Tibial nerve (tissue), 4 donors: ENCODE measurements at regions not wholly inside any gene's neighbourhood (a gene's known extent, or its start where the extent isn't known, plus 50 kb on each side); places are given as distances from the start of the nearest gene placed in this dataset.

Source experiments
- DNase-seq, 2 donors: peaks; one replicate each; pipeline ENCODE4 v3.0.0-alpha.2; 2019; ENCODE audit warnings: low spot score in 2 of 2
- H3K27ac ChIP-seq, 4 donors: fragments of 200-600 bp; sonication (generic) in 3 of 4; one replicate each; pipeline ENCODE4 v1.5.1; 2017 to 2019; ENCODE audit warnings: mild to moderate bottlenecking in 1 of 4
- H3K27me3 ChIP-seq, 2 donors: fragments of 200-600 bp; sonication (generic) in 1 of 2; one replicate each; pipeline versions ENCODE4 v1.5.1 to v1.6.0; 2017 to 2019
- H3K36me3 ChIP-seq, 3 donors: fragments of 200-600 bp; sonication (generic); one replicate each; pipeline ENCODE4 v1.5.1; 2018 to 2019
- H3K4me1 ChIP-seq, 4 donors: fragments of 200-600 bp; sonication (generic) in 3 of 4; one replicate each; pipeline ENCODE4 v1.5.1; 2017 to 2019
- H3K4me3 ChIP-seq, 4 donors: fragments of 200-600 bp; sonication (generic) in 3 of 4; one replicate each; pipeline ENCODE4 v1.5.1; 2017 to 2019; ENCODE audit warnings: mild to moderate bottlenecking in 1 of 4, moderate library complexity in 1 of 4
- H3K9me3 ChIP-seq, 4 donors: fragments of 200-600 bp; sonication (generic) in 3 of 4; one replicate each; pipeline ENCODE4 v1.5.1; 2017 to 2019
- CTCF ChIP-seq, 5 experiments: fragments of 200-600 bp in 3 of 5; fragments of 450-650 bp in 2 of 5; sonication (generic) in 3 of 5; IDR thresholded peaks; one replicate each; pipeline ENCODE4 v1.5.1; 2016 to 2019; ENCODE audit warnings: antibody characterized with exemption in 5 of 5, mild to moderate bottlenecking in 3 of 5, moderate library complexity in 2 of 5
- EP300 ChIP-seq, 2 donors: sonication (generic); formaldehyde crosslinking; IDR thresholded peaks; one replicate each; pipeline ENCODE4 v1.6.1; 2017; ENCODE audit warnings: antibody characterized with exemption in 2 of 2, mild to moderate bottlenecking in 1 of 2
- POLR2A ChIP-seq, 2 donors: fragments of 450-650 bp; IDR thresholded peaks; one replicate each; pipeline ENCODE4 v1.6.1; 2017; ENCODE audit warnings: antibody characterized with exemption in 2 of 2, mild to moderate bottlenecking in 2 of 2, moderate library complexity in 2 of 2
- WGBS, 2 donors: methylation state at CpG; one replicate each; pipeline ENCODE4 v1.1.5; 2018; 5-methylcytosine and 5-hydroxymethylcytosine counted together

DNA sequence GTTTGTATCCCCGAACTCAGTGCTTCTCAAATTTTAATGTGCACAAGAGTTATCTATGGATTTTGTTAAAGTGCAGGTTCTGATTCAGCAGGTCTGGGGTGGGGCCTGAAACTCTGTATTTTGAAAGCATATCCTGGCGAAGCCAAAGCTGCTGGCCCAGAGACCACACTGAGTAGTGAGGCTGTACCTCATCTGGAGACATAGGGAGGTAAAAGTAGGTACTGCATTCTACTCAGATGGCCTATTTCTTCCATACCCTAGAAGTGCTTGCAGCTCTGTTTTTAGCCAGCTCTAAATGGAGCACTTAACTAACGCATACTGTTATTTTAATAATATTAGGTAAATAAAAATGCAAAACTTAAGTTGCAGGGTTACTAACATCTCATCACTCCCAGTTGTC, 206.2 kb upstream of the PRNP start:
- WGBS, 2 donors, result 80 to 96% methylated on average over 3 of the region's 3 CpGs
- no peak overlapping the region for H3K27ac ChIP-seq
- TF ChIP-seq CTCF (IDR thresholded peaks at IDR 0.05) (no peak), POLR2A (IDR thresholded peaks at IDR 0.05) (no peak), EP300 (IDR thresholded peaks at IDR 0.05) (no peak)
- no peaks in the 10 kb centered on the region for H3K9me3 ChIP-seq
- DNase-seq, result no peak
- H3K36me3 ChIP-seq, result no peaks in the 10 kb centered on the region
- H3K27me3 ChIP-seq, result no peaks in the 10 kb centered on the region
- no peak overlapping the region for H3K4me3 ChIP-seq
- no peaks in the 10 kb centered on the region for H3K4me1 ChIP-seq

DNA sequence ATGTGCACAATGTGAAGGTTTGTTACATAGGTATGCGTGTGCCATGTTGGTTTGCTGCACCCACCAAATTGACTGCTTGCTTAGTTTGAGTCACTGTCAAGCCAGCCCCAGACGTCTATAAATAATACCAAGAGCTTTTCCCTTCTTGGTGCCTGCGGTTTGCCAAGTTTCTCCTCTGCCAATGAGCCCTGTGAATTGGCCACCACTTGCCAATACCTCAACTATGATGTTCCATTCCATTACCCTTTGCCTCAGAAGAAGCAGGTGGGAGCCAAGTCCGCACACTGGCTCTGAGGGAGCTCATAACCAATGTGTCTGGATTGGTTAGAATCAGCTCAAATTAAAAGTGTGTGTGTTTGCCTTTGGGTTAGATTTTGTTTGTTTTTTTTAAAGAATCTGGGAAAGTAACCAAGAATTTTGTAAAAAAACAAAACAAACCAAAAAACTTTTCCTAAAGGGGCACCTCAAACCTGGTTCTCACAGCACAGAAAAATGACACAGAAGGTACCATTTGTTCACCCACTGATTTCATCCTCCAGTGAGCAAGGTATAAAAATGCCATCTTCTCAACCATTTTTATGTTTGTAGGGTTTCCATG, 209.3 kb upstream of the PRNP start:
- Histone ChIP-seq H3K4me3 (no peak overlapping the region), H3K36me3 (no peaks in the 10 kb centered on the region), H3K27me3 (no peaks in the 10 kb centered on the region), H3K9me3 (no peaks in the 10 kb centered on the region), H3K4me1 (no peaks in the 10 kb centered on the region), H3K27ac (no peak overlapping the region)
- no peak for TF ChIP-seq CTCF (IDR thresholded peaks at IDR 0.05)
- no peak for TF ChIP-seq POLR2A (IDR thresholded peaks at IDR 0.05)
- 59 to 76% methylated on average over 4 of the region's 4 CpGs for WGBS, 2 donors
- no peak for DNase-seq

GRCh38 chr20:4472906-4473305, 213.3 kb upstream of the PRNP start:
- no peak for DNase-seq
- H3K36me3 ChIP-seq, result no peaks in the 10 kb centered on the region
- WGBS, 2 donors, result 73 to 86% methylated on average over 2 of the region's 2 CpGs
- no peak overlapping the region for H3K4me3 ChIP-seq
- H3K9me3 ChIP-seq, result no peaks in the 10 kb centered on the region
- H3K27me3 ChIP-seq, result no peaks in the 10 kb centered on the region
- TF ChIP-seq POLR2A (IDR thresholded peaks at IDR 0.05) (no peak), EP300 (IDR thresholded peaks at IDR 0.05) (no peak), CTCF (IDR thresholded peaks at IDR 0.05) (no peak)
- H3K4me1 ChIP-seq, result no peaks in the 10 kb centered on the region
- no peak overlapping the region for H3K27ac ChIP-seq

DNA sequence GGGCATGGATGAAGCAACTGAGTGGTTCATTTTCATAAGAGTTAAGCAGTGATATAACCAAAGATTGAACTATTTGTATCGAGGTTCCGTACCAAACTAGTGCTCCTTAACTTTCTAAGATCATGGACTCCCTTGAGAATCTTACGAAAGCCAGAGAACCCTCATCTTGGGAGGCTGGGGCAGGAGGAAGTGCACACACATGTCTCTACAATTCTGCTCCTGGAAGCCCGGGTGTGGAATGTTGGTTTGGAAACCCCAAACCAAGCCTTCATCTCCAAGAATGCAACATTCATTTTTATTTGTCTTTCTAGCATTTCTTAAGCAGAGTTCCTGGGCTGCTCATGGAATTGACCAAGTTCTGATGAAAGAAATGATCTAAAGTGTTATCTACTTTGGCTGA, 215.0 kb upstream of the PRNP start:
- peaks cover 0 to 1% (median 0%) of the 10 kb centered on the region in 4 donors for H3K4me1 ChIP-seq
- no peak for DNase-seq
- H3K27me3 ChIP-seq, result no peaks in the 10 kb centered on the region
- no peak overlapping the region for H3K27ac ChIP-seq
- H3K9me3 ChIP-seq, result no peaks in the 10 kb centered on the region
- 79 to 84% methylated on average over 4 of the region's 4 CpGs for whole genome bisulfite sequencing, 2 donors
- H3K36me3 ChIP-seq, result no peaks in the 10 kb centered on the region
- H3K4me3 ChIP-seq, result no peak overlapping the region
- TF ChIP-seq EP300 (IDR thresholded peaks at IDR 0.05) (no peak), CTCF (IDR thresholded peaks at IDR 0.05) (no peak), POLR2A (IDR thresholded peaks at IDR 0.05) (no peak)

- no peak for DNase-seq
- WGBS, 2 donors, result 28 to 40% methylated on average over 3 of the region's 3 CpGs
- Histone ChIP-seq H3K4me3 (no peak overlapping the region), H3K36me3 (no peaks in the 10 kb centered on the region), H3K4me1 (peaks cover 0 to 6% (median 0%) of the 10 kb centered on the region in 4 donors), H3K9me3 (no peaks in the 10 kb centered on the region), H3K27me3 (no peaks in the 10 kb centered on the region), H3K27ac (no peak overlapping the region)
- TF ChIP-seq EP300 (IDR thresholded peaks at IDR 0.05) (no peak), CTCF (IDR thresholded peaks at IDR 0.05) (no peak), POLR2A (IDR thresholded peaks at IDR 0.05) (no peak)
These were observed 215.9 kb upstream of the PRNP start for GRCh38 chr20:4470375-4470774.
